ENCODE measurements at regions not wholly inside any gene's neighbourhood (a gene's known extent, or its start where the extent isn't known, plus 50 kb on each side); places are given as distances from the start of the nearest gene placed in this dataset.
"Not testable (repeated sequence)": the region's sequence is repeated elsewhere in the genome, so short reads cannot be mapped to it uniquely, and the experiment has no call there.

DNA sequence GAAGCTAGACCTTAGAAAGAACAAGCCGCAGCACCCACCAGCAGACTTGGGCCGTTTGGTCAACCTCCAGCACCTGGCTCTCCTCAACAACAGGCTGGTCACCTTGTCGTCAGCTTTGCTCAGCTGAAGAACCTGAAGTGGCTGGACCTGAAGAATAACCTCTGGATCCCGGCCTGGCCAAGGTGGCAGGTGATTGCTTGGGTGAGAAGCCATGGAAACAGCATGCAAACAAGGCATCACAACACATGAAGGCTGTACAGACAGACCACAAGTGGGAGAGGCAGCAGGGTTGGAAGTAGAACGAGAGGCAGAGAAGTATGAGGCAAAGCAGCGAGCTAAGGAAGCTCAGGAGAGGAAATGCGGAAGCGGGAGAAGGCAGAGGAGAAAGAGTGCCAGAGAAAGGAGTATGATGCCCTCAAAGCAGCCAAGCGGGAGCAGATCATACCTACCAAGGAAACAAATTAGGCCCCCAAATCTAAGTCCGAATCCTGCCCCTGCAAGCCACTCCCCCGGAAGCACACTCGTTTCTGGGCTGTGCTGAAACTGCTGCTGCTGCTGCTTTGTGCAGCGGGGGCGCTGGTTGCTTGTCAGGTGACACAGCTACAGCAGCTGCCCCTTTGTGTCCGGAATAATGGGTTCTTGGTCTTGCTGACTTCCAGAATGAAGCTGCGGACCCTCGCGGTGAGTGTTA lies 121.6 kb upstream of the LGSN start:
- DNase-seq: peak; percentile 81 to 88

DNA sequence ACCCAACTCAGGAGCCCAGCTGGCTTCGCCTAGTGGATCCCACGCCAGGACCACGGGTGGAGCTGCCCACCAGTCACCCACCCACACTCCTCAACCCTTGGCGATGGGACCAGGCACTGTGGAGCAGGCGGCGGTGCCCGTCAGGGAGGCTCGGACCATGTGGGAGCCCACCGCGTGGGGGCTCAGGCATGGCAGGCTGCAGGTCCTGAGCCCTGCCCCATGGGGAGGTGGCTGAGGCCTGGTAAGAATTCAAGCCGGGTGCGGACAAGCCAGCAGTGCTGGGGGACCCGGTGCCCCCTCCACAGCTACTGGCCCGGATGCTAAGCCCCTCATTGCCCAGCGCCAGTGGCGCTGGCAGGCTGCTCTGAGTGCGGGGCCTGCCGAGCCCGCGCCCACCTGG lies 123.1 kb upstream of the LGSN start:
- DNase-seq: no peak

DNA sequence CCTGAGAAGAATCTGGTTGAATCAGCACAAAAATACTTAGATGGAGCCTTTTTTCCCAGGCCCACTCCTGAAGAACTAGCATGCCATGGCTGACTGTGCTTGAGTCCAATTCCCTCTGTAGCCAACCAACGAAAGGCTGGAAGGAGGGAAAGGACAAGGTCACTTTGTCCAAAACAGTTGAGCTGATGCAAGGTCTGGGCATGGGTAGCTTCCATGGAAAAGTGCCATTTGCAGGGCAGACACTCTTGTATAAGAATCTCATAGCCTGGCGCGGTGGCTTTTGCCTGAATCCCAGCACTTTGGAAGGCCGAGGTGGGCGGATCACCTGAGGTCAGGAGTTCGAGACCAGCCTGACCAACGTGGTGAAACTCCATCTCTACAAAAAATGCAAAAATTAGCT lies 125.0 kb upstream of the LGSN start:
- no peak for DNase-seq

- no peak for DNase-seq
Observed at GRCh38 chr6:63446405-63446804, 125.9 kb upstream of the LOC128125822 start.

- no peak for DNase-seq
Observed at GRCh38 chr6:63447134-63447533, 125.1 kb upstream of the LOC128125822 start.

DNA sequence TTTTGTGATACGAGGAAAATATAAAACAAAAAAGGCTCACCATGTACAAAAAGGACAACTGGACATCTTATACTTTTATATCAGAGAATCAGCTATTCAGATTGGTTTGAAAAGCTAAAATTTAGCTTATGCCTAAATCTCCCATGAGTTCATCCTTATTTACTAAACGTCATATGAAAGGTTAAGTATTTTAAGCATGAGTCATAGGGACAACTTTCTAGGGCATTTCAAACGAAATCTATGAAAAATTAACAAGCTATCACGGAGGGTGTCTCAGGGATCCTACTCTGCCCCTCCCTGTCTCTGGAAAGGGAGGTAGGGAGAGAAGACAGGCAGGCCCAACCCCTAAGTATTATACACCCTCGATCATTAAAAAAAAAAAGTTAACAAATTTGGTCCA lies 124.1 kb upstream of the LOC128125822 start:
- no peak for DNase-seq

DNA sequence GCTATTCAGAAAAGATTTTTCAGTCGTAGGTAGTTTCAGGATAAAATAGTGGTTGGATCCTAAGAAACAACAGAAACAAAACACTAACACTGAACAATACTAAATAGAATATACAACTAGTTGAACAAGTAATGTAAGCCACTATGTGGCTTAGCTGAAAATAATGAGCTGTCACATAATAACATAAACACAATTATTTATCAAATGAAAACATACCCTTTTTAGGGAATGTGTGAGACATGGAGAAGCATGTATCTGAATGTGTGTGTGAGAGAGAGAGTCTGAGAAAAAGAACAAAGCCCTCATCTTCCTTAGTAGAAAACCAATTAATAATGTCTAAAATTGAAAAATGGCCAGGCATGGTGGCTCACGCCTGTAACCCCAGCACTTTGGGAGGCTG lies 122.6 kb upstream of the LOC128125822 start:
- DNase-seq: no peak

GRCh38 chr6:63451238-63451637 lies 121.0 kb upstream of the LOC128125822 start:
- DNase-seq: no peak

DNA sequence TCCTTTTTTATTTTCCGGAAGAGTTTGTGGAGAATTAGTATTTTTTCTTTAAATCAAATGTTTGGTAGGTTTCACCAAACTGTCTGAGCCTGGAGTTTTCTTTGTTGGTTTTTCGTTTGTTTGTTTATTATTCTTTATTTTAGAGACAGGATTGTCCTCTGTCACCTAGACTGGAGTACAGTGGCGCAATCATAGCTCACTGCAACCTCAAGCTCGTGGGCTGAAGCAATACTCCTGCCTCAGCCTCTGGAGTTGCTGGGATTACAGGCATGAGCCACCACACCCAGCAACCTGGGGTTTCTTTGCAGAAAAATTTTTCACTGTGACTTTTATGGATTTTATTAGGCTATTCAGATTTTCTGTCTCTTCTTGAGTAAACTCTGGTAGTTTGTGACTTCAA lies 120.2 kb upstream of the LOC128125822 start:
- no peak for DNase-seq

GRCh38 chr6:63456734-63457133 lies 115.5 kb upstream of the LOC128125822 start:
- DNase-seq: no peak

- DNase-seq: no peak
Observed at GRCh38 chr6:63458480-63459115, 113.7 kb upstream of the LOC128125822 start.

- no peak for DNase-seq
Observed at GRCh38 chr6:63459814-63460213, 112.5 kb upstream of the LOC128125822 start.

DNA sequence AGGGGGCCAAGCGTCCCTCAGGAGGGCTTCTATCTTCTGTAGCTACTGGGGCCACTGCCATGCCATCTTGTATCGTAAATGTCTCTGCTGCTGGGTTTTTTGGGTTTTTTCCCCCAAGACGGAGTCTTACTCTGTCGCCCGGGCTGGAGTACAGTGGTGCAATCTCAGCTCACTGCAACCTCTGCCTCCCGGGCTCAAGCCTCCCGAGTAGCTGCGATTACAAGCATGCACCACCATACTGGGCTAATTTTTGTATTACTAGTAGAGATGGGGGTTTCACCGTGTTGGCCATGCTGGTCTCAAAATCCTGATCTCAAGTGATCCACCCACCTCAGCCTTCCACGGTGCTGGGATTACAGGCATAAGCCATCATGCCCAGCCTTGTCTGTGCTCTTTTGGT lies 111.3 kb upstream of the LOC128125822 start:
- no peak for DNase-seq

DNA sequence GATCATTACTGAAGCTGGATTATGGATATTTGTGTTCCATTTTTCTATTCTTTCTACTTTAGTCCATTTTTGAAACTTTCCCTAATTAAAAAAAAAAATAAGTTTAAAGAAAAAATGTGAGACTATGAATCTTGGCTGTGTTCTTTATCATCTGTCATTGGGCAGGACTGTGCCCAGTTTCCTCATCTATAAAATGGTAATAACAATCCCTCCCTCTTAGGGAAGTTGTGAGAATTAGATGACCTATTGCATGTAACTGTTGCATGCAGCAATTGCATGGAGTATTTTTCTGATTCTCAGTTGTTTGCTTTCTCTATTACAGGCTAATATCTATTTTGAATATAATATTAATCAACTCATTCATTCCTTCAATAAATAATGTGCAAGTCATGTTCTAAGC lies 108.2 kb upstream of the LOC128125822 start:
- DNase-seq: no peak

- no peak for DNase-seq
Observed at GRCh38 chr6:63465750-63466149, 106.5 kb upstream of the LOC128125822 start.

DNA sequence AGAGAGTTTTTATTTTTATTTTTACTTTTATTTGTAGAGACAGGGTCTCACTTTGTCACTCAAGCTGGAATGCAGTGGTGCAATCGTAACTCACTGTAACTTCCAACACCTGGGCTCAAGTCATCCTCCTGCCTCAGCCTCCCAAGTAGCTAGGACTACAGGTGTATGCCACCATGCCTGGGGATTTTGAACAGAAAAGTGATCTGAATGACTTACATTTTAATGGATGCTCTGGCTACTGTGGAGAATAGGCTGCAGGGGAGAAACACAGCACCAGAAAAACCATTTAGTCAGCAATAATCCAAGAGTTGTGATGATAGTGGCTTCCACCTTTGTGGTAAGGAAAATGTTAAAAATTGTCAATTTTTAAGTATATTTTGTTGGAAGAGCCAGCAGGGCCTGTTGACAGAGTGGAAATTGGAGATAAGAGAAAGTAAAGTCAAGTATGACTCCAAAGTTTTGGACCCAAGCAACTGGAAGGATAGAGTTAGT lies 106.0 kb upstream of the LOC128125822 start:
- DNase-seq: no peak

- DNase-seq: no peak
Observed at GRCh38 chr6:63467247-63467954, 104.9 kb upstream of the LOC128125822 start.

GRCh38 chr6:63471145-63471544 lies 101.1 kb upstream of the LOC128125822 start:
- not testable (repeated sequence) for DNase-seq

- no peak for DNase-seq
Observed at GRCh38 chr6:63471654-63472053, 100.6 kb upstream of the LOC128125822 start.

DNA sequence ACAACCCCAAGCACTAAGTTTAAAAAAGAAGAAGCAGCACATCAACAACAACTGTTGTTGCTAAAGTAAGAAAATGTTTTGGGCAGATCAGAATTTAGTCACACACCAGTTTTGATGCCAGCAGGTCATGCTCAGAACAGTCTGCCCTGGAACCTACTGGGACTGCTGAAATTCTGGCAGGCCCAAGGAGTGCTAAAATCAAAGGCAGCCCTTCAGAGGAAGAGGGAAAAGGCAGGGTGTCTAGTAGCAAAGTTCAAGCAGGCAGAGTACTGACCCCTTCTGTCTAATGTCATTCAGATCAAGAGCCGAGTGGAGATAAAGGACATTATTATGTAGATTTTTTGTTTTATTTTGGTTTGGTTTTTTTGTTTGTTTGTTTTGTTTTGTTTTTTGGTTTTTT lies 96.6 kb upstream of the LOC128125822 start:
- DNase-seq: no peak

DNA sequence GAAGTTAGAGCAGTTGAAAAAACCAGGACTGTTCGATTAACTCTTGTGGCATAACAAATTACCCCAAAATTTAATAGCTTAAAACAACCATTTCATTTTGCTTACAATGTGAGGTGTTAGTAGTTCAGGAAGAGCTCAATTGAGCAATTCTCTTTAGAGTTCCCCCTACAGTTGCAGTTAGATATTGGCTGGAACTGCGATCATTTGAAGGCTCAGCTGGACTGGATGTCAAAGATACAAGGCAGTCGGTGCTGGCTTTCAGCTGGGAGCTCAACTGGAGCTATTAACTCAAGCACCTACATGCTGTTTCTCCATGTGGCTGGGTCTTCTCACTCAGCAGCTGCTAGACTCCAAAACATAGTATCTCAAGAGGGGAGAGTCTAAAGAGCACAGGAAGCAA lies 96.0 kb upstream of the LOC128125822 start:
- peak; percentile 40 to 42 for DNase-seq

DNA sequence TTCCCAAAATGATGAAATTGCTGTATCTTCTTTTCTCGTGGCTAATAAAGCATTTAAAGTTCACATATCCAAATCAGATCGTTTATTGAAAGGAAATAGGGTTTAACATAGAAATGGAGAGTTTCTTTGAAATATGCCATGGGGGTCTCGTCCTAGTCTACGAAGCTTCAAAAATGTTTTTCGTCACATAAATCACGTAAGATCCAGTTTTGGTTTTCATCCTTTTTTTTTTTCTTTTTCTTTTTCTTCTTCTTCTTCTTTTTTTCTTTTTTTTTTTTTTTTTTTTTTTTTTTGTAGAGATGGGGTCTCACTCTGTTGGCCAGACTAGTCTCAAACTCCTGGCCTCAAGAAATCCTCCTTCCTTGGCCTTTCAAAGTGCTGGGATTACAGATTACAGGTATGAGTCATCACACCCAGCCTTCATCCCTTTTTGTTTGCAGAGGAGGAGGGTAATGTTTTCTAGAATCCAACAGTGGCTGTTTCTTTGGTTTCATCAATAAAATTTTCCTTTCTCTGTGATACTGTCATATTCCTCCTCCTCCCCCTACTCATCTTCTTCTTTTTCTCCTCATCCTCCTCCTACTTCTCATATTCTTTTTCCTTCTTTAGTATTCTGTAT lies 94.7 kb upstream of the LOC128125822 start:
- DNase-seq: no peak

GRCh38 chr6:63478734-63479133 lies 93.5 kb upstream of the LOC128125822 start:
- DNase-seq: no peak

DNA sequence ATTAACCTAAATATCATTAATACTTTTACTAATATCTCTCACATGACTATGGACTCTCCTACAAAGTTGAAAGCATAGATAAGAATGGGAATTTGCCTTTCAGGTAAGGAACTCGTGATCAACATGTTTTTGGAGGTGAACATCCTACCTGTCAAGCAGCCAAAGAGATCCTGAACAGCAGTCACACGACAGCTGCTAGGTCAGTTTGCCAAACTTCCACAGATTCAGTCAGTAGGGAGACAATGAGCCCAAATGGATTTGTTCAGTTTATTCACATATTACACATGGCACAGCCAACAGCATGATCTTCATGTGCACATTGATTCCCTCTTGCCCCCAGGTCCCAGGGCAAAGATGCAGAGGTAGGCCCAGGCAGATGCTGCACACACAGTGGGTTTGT lies 86.1 kb upstream of the LOC128125822 start:
- no peak for DNase-seq
